Ascending aorta (tissue), 2 donors: ENCODE measurements at regions not wholly inside any gene's neighbourhood (a gene's known extent, or its start where the extent isn't known, plus 50 kb on each side); places are given as distances from the start of the nearest gene placed in this dataset.

Experiments
- DNase-seq, 2 donors: peaks; one replicate each; pipeline ENCODE4 v3.0.0-alpha.2; 2019; ENCODE audit warnings: low spot score in 2 of 2
- H3K27ac ChIP-seq, 2 donors: fragments of 200-600 bp; sonication (generic); one replicate each; pipeline ENCODE4 v1.5.1; 2016 to 2017; ENCODE audit warnings: mild to moderate bottlenecking in 1 of 2
- H3K27me3 ChIP-seq: fragments of 200-600 bp; sonication (generic); one replicate; pipeline ENCODE4 v1.5.1; 2017
- H3K36me3 ChIP-seq, 2 donors: fragments of 200-600 bp; sonication (generic); one replicate each; pipeline ENCODE4 v1.5.1; 2016
- H3K4me1 ChIP-seq, 2 donors: fragments of 200-600 bp; sonication (generic); one replicate each; pipeline ENCODE4 v1.5.1; 2016 to 2017; ENCODE audit warnings: mild to moderate bottlenecking in 1 of 2
- H3K4me3 ChIP-seq, 2 donors: fragments of 200-600 bp; sonication (generic); one replicate each; pipeline ENCODE4 v1.5.1; 2016 to 2017; ENCODE audit warnings: mild to moderate bottlenecking in 1 of 2
- H3K9me3 ChIP-seq, 2 donors: fragments of 200-600 bp; sonication (generic); one replicate each; pipeline ENCODE4 v1.5.1; 2016
- CTCF ChIP-seq, 3 experiments: fragments of 200-600 bp in 2 of 3; fragments of 450-650 bp in 1 of 3; sonication (generic) in 2 of 3; IDR thresholded peaks; one replicate each; pipeline ENCODE4 v1.5.1; 2016 to 2019; ENCODE audit warnings: antibody characterized with exemption in 3 of 3, mild to moderate bottlenecking in 1 of 3, moderate library complexity in 1 of 3
- intact Hi-C: fragments of 100-400 bp; cut with DNase I; formaldehyde crosslinking; loops from one replicate; pipeline ENCODE4 v1.15.1; 2023

DNA sequence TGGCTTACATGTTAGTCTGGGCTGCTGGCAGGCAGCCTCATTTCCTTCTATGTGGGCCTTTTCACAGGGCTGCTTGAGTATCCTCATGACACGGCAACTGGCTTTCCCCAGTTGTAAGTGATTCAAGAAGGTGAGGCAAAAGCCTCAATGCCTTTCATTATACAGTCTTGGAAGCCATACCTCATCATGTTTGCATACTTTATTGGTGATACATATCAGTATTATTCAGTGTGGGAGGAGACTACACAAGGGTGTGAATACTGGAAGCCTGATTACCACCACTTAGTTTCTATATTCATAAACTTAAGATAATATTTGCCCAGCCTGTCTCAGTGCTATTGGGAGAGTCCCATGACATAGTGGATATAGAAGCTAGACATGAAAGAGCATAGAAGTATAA lies 346.8 kb downstream of the SOX2 start:
- no peak overlapping the region for H3K4me3 ChIP-seq
- no peaks in the 10 kb centered on the region for H3K36me3 ChIP-seq
- no peak overlapping the region for H3K27ac ChIP-seq
- no peaks in the 10 kb centered on the region for H3K4me1 ChIP-seq
- no peak for TF ChIP-seq CTCF (IDR thresholded peaks at IDR 0.05)
- intact Hi-C loops = no loop called here
- no peaks in the 10 kb centered on the region for H3K9me3 ChIP-seq
- no peak for DNase-seq
- no peaks in the 10 kb centered on the region for H3K27me3 ChIP-seq

DNA sequence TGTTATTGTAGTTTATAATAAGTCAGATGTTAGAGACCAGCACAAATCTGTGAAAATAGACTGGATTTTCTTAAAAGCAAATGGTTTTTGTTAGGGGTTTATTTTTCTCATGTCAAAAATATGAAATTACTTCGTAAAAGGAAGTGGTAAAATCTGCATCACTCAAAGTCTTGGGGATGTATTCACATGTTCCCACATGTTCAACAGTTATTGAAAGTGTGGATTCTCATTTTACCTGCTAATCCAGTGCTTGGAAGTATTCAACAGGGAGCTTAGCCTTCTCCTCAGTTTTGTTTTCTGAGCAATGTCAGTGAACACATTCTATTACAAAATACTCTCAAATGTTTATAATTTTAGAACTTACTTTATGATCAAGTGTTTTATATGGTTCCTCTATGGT lies 352.0 kb downstream of the SOX2 start:
- no peaks in the 10 kb centered on the region for H3K4me1 ChIP-seq
- no peak for TF ChIP-seq CTCF (IDR thresholded peaks at IDR 0.05)

GRCh38 chr3:182067423-182067822 lies 355.7 kb downstream of the SOX2 start:
- Histone ChIP-seq H3K36me3 (no peaks in the 10 kb centered on the region), H3K4me3 (no peak overlapping the region), H3K27ac (no peak overlapping the region), H3K4me1 (no peaks in the 10 kb centered on the region), H3K9me3 (no peaks in the 10 kb centered on the region), H3K27me3 (no peaks in the 10 kb centered on the region)
- no peak for DNase-seq
- intact Hi-C loops = no loop called here
- TF ChIP-seq CTCF (IDR thresholded peaks at IDR 0.05) = no peak

More for the DNA sequence above, 352.0 kb downstream of the SOX2 start:
- Histone ChIP-seq H3K27ac (no peak overlapping the region), H3K4me3 (no peak overlapping the region), H3K9me3 (no peaks in the 10 kb centered on the region), H3K27me3 (no peaks in the 10 kb centered on the region), H3K36me3 (no peaks in the 10 kb centered on the region)
- no peak for DNase-seq
- intact Hi-C loops = no loop called here

DNA sequence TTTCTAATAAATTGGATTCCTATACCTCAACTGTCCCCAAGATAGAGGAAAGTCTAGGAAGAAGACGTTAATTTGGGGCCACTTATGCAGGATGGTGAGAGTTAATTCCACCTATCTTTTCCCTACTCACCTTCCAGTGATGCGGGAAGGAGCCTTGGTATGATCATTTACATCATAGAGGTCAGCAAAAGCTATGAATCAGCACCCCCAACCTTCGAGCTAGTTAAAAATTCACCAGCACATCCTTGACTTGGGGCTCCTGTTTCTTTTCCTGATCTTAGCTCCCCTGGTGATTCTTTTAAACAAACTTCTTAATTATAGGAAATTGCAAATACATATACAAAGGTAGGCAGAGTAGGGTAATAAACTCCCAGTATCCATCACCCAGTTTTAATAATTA lies 366.6 kb downstream of the SOX2 start:
- H3K4me1 ChIP-seq = no peaks in the 10 kb centered on the region
- no peaks in the 10 kb centered on the region for H3K9me3 ChIP-seq
- no peak for TF ChIP-seq CTCF (IDR thresholded peaks at IDR 0.05)
- intact Hi-C loops = no loop called here
- no peaks in the 10 kb centered on the region for H3K27me3 ChIP-seq
- no peak overlapping the region for H3K4me3 ChIP-seq
- H3K36me3 ChIP-seq = no peaks in the 10 kb centered on the region
- H3K27ac ChIP-seq = no peak overlapping the region
- no peak for DNase-seq

DNA sequence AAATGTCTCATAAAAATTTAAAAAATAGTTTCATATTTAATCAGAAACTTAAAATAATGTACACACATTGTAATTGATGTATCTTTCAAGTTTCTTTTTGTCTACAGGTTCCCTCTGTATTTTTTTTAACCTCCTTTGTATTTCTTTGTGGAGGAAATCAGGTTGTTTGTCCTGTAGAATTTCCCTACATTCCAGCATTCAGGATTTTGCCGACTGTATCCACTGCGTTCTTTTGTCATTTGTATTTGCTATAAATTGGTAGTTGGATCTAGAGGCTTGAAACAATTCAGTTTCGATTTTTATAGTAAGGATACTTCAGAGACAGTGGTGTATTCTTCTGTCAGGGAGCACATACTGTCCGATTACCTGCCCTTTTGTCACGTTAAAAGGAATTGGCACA lies 367.2 kb downstream of the SOX2 start:
- Histone ChIP-seq H3K9me3 (no peaks in the 10 kb centered on the region), H3K4me3 (no peak overlapping the region), H3K36me3 (no peaks in the 10 kb centered on the region), H3K27me3 (no peaks in the 10 kb centered on the region), H3K27ac (no peak overlapping the region), H3K4me1 (no peaks in the 10 kb centered on the region)
- intact Hi-C loops = no loop called here
- no peak for DNase-seq
- no peak for TF ChIP-seq CTCF (IDR thresholded peaks at IDR 0.05)

DNA sequence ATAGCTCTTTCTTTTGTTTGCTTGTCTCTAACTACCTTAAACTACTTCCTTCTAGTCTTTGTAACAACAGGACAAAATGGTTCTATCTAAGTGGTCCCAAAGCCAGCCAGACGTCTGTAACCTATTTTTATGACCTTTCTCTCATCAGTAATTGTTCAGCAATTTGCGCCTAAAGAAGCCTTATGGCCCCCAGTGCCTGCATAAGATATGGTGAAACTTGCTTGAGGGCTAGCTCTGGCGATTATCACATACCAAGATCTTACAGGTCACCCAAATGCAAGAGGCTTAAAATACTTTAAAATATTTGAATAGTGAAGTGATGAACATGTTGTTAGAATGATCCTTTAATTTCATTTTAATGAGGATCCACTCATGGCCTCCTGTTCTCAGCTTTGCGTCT lies 369.4 kb downstream of the SOX2 start:
- Histone ChIP-seq H3K4me1 (no peaks in the 10 kb centered on the region), H3K27me3 (no peaks in the 10 kb centered on the region), H3K9me3 (no peaks in the 10 kb centered on the region), H3K36me3 (no peaks in the 10 kb centered on the region), H3K27ac (no peak overlapping the region), H3K4me3 (no peak overlapping the region)
- DNase-seq = no peak
- intact Hi-C loops = no loop called here
- no peak for TF ChIP-seq CTCF (IDR thresholded peaks at IDR 0.05)
